ENCODE measurements at regions not wholly inside any gene's neighbourhood (a gene's known extent, or its start where the extent isn't known, plus 50 kb on each side); places are given as distances from the start of the nearest gene placed in this dataset.

- no peaks in the 10 kb centered on the region for H3K36me3 ChIP-seq (ENCODE audit: low read depth)
- no peak overlapping the region for H3K27ac ChIP-seq (ENCODE audit: poor library complexity, severe bottlenecking)
- no peak for ATAC-seq (ENCODE audit: low read depth)
- peaks cover 5% of the 10 kb centered on the region for H3K4me1 ChIP-seq (ENCODE audit: insufficient read depth, poor library complexity, severe bottlenecking)
- no peaks in the 10 kb centered on the region for H3K9me3 ChIP-seq (ENCODE audit: severe bottlenecking)
- TF ChIP-seq CTCF (IDR thresholded peaks at IDR 0.05; ENCODE audit: poor library complexity, severe bottlenecking), result no peak
- no peaks in the 10 kb centered on the region for H3K27me3 ChIP-seq (ENCODE audit: insufficient read depth, poor library complexity, severe bottlenecking)
- no peak for DNase-seq (ENCODE audit: low spot score)
- no peak overlapping the region for H3K4me3 ChIP-seq (ENCODE audit: severe bottlenecking)
Measured at GRCh38 chr12:66960006-66960405, 281.1 kb upstream of the GRIP1 start.

GRCh38 chr12:66960704-66961690, 282.1 kb upstream of the GRIP1 start:
- H3K4me1 ChIP-seq (ENCODE audit: insufficient read depth, poor library complexity, severe bottlenecking), result peaks cover 5% of the 10 kb centered on the region
- H3K9me3 ChIP-seq (ENCODE audit: severe bottlenecking), result no peaks in the 10 kb centered on the region
- no peaks in the 10 kb centered on the region for H3K36me3 ChIP-seq (ENCODE audit: low read depth)
- no peak overlapping the region for H3K4me3 ChIP-seq (ENCODE audit: severe bottlenecking)
- ATAC-seq (ENCODE audit: low read depth) (no peak; the same call in 2 of the 3 replicates), DNase-seq (ENCODE audit: low spot score) (no peak)
- H3K27me3 ChIP-seq (ENCODE audit: insufficient read depth, poor library complexity, severe bottlenecking), result no peaks in the 10 kb centered on the region
- no peak overlapping the region for H3K27ac ChIP-seq (ENCODE audit: poor library complexity, severe bottlenecking)
- TF ChIP-seq CTCF (IDR thresholded peaks at IDR 0.05; ENCODE audit: poor library complexity, severe bottlenecking), result no peak

GRCh38 chr12:66962290-66962689, 283.4 kb upstream of the GRIP1 start:
- no peak for ATAC-seq (ENCODE audit: low read depth)
- Histone ChIP-seq H3K9me3 (ENCODE audit: severe bottlenecking) (no peaks in the 10 kb centered on the region), H3K4me3 (ENCODE audit: severe bottlenecking) (no peak overlapping the region), H3K36me3 (ENCODE audit: low read depth) (no peaks in the 10 kb centered on the region), H3K27ac (ENCODE audit: poor library complexity, severe bottlenecking) (no peak overlapping the region), H3K4me1 (ENCODE audit: insufficient read depth, poor library complexity, severe bottlenecking) (peaks cover 5% of the 10 kb centered on the region), H3K27me3 (ENCODE audit: insufficient read depth, poor library complexity, severe bottlenecking) (no peaks in the 10 kb centered on the region)
- no peak for TF ChIP-seq CTCF (IDR thresholded peaks at IDR 0.05; ENCODE audit: poor library complexity, severe bottlenecking)
- DNase-seq (ENCODE audit: low spot score), result no peak

GRCh38 chr12:66963901-66964300, 285.0 kb upstream of the GRIP1 start:
- no peaks in the 10 kb centered on the region for H3K27me3 ChIP-seq (ENCODE audit: insufficient read depth, poor library complexity, severe bottlenecking)
- H3K9me3 ChIP-seq (ENCODE audit: severe bottlenecking), result no peaks in the 10 kb centered on the region
- no peak overlapping the region for H3K27ac ChIP-seq (ENCODE audit: poor library complexity, severe bottlenecking)
- peaks cover 5% of the 10 kb centered on the region for H3K4me1 ChIP-seq (ENCODE audit: insufficient read depth, poor library complexity, severe bottlenecking)
- DNase-seq (ENCODE audit: low spot score), result no peak
- no peak for TF ChIP-seq CTCF (IDR thresholded peaks at IDR 0.05; ENCODE audit: poor library complexity, severe bottlenecking)
- no peak overlapping the region for H3K4me3 ChIP-seq (ENCODE audit: severe bottlenecking)
- no peak for ATAC-seq (ENCODE audit: low read depth)
- no peaks in the 10 kb centered on the region for H3K36me3 ChIP-seq (ENCODE audit: low read depth)

GRCh38 chr12:66964629-66965028, 285.8 kb upstream of the GRIP1 start:
- peaks cover 2% of the 10 kb centered on the region for H3K4me1 ChIP-seq (ENCODE audit: insufficient read depth, poor library complexity, severe bottlenecking)
- H3K27ac ChIP-seq (ENCODE audit: poor library complexity, severe bottlenecking), result no peak overlapping the region
- H3K4me3 ChIP-seq (ENCODE audit: severe bottlenecking), result no peak overlapping the region
- DNase-seq (ENCODE audit: low spot score) (no peak), ATAC-seq (ENCODE audit: low read depth) (no peak)
- no peaks in the 10 kb centered on the region for H3K36me3 ChIP-seq (ENCODE audit: low read depth)
- TF ChIP-seq CTCF (IDR thresholded peaks at IDR 0.05; ENCODE audit: poor library complexity, severe bottlenecking), result no peak
- H3K27me3 ChIP-seq (ENCODE audit: insufficient read depth, poor library complexity, severe bottlenecking), result no peaks in the 10 kb centered on the region
- H3K9me3 ChIP-seq (ENCODE audit: severe bottlenecking), result no peaks in the 10 kb centered on the region
